A549 (cell line): ENCODE measurements at regions not wholly inside any gene's neighbourhood (a gene's known extent, or its start where the extent isn't known, plus 50 kb on each side); places are given as distances from the start of the nearest gene placed in this dataset.

ENCODE experiments used
- ATOH8 ChIP-seq: fragments of 250-450 bp; sonication (Bioruptor Pico); IDR thresholded peaks from 2 replicates; pipeline ENCODE4 v1.5.0; 2020; ENCODE audit warnings: low read depth, mild to moderate bottlenecking, moderate library complexity
- BHLHE40 ChIP-seq: IDR thresholded peaks from 2 replicates; pipeline ENCODE4 v1.6.1; 2012; ENCODE audit warnings: low read depth, low read length, inconsistent platforms
- CTCF ChIP-seq: fragments of >200 bp; sonication (Bioruptor Twin); formaldehyde crosslinking; IDR thresholded peaks from 3 replicates; pipeline ENCODE4 v1.5.1; 2016
- ESRRA ChIP-seq: fragments of 150-350 bp; IDR thresholded peaks from 2 replicates; pipeline ENCODE4 v1.6.1; 2014; ENCODE audit warnings: mild to moderate bottlenecking, low read length, borderline replicate concordance
- FOSL2 ChIP-seq, 2 experiments: fragments of 450-650 bp in 1 of 2; fragments of >200 bp in 1 of 2; sonication (Bioruptor Twin) in 1 of 2; formaldehyde crosslinking; IDR thresholded peaks; 2 replicates each; pipeline versions ENCODE4 v1.5.0 to v1.6.1; 2016 to 2020; ENCODE audit warnings: mild to moderate bottlenecking in 1 of 2, moderate library complexity in 1 of 2
- MAFK ChIP-seq: fragments of 450-650 bp; IDR thresholded peaks from 2 replicates; pipeline ENCODE4 v1.6.1; 2014; ENCODE audit not compliant: partially characterized antibody
- MAZ ChIP-seq: fragments of 150-350 bp; IDR thresholded peaks from 2 replicates; pipeline ENCODE4 v1.6.1; 2014; ENCODE audit warnings: antibody characterized with exemption, low read depth, low read length, borderline replicate concordance
- MYC ChIP-seq: IDR thresholded peaks from 2 replicates; pipeline ENCODE4 v1.6.1; 2012; ENCODE audit warnings: mild to moderate bottlenecking, inconsistent platforms, low read length, improper control_type of control experiment, borderline replicate concordance
- POLR2A ChIP-seq: IDR thresholded peaks from 2 replicates; pipeline ENCODE4 v1.6.1; 2012; ENCODE audit warnings: mild to moderate bottlenecking, low read length
- RAD21 ChIP-seq, 2 experiments: fragments of >200 bp in 1 of 2; sonication (Bioruptor Twin) in 1 of 2; formaldehyde crosslinking in 1 of 2; IDR thresholded peaks in 1 of 2; conservative IDR thresholded peaks in 1 of 2; 2 replicates in 1 of 2; 3 replicates in 1 of 2; pipeline ENCODE4 v1.6.1; 2012 to 2018; ENCODE audit warnings: inconsistent platforms in 1 of 2
- RFX5 ChIP-seq: fragments of 450-650 bp; IDR thresholded peaks from 2 replicates; pipeline ENCODE4 v1.7.1; 2014; ENCODE audit warnings: antibody characterized with exemption, mild to moderate bottlenecking, moderate library complexity
- SREBF2 ChIP-seq: fragments of 450-650 bp; IDR thresholded peaks from 2 replicates; pipeline ENCODE4 v1.6.1; 2014; ENCODE audit warnings: mild to moderate bottlenecking, moderate library complexity
- TFCP2L1 ChIP-seq: fragments of 250-450 bp; sonication (Bioruptor Pico); IDR thresholded peaks from 2 replicates; pipeline ENCODE4 v1.5.0; 2021; ENCODE audit warnings: mild to moderate bottlenecking
- ZFP36 ChIP-seq: fragments of 450-650 bp; IDR thresholded peaks from 2 replicates; pipeline ENCODE4 v1.6.1; 2014; ENCODE audit warnings: borderline replicate concordance; ENCODE audit not compliant: partially characterized antibody

GRCh38 chr12:88416155-88416554, 164.1 kb downstream of the KITLG start:
- no peak for TF ChIP-seq RFX5
- no peak for TF ChIP-seq MAFK
- TF ChIP-seq CTCF, result no peak
- no peak for TF ChIP-seq POLR2A
- no peak for TF ChIP-seq SREBF2
- no peak for TF ChIP-seq RAD21 (conservative IDR thresholded peaks at IDR 0.05 in 1 of 2, IDR thresholded peaks at IDR 0.05 in 1 of 2)
- TF ChIP-seq TFCP2L1, result no peak
- TF ChIP-seq ZFP36, result no peak
- no peak for TF ChIP-seq FOSL2 (IDR thresholded peaks at IDR 0.05)
- TF ChIP-seq FOSL2 (CRISPR knock-in tag; IDR thresholded peaks at IDR 0.05), result no peak
- no peak for TF ChIP-seq ATOH8 (CRISPR knock-in tag)
- no peak for TF ChIP-seq BHLHE40
- TF ChIP-seq MYC, result no peak
- TF ChIP-seq MAZ, result no peak
- no peak for TF ChIP-seq ESRRA
